T47D (cell line): ENCODE measurements at regions not wholly inside any gene's neighbourhood (a gene's known extent, or its start where the extent isn't known, plus 50 kb on each side); places are given as distances from the start of the nearest gene placed in this dataset.

Source experiments
- DNase-seq, 2 experiments: peaks; one replicate each; pipeline versions ENCODE4 v3.0.0 to v3.0.0-alpha.2; 2011 to 2012; ENCODE audit warnings: low read depth in 1 of 2, low spot score in 1 of 2
- JUND ChIP-seq: IDR thresholded peaks from 2 replicates; pipeline ENCODE4 v1.6.1; 2012; ENCODE audit warnings: low read depth
- in situ Hi-C: cut with HindIII; loops from 2 replicates; pipeline ENCODE4 v1.10.0; 2016; ENCODE audit warnings: low sequenced_read_pairs, low pct_unique_long_range_greater_than_20kb

GRCh38 chr4:188603646-188604045 is 464.4 kb downstream of the TRIML1 start:
- no peak for TF ChIP-seq JUND
- in situ Hi-C loops, result no loop called here
- DNase-seq, result no peak

GRCh38 chr4:188606635-188607034 is 467.4 kb downstream of the TRIML1 start:
- in situ Hi-C loops, result no loop called here
- TF ChIP-seq JUND, result no peak

GRCh38 chr4:188611143-188611542 is 471.9 kb downstream of the TRIML1 start:
- in situ Hi-C loops, result no loop called here

More at GRCh38 chr4:188606635-188607034, 467.4 kb downstream of the TRIML1 start:
- no peak for DNase-seq

GRCh38 chr4:188612659-188613058 is 473.4 kb downstream of the TRIML1 start:
- no peak for DNase-seq
- in situ Hi-C loops, result no loop called here
- no peak for TF ChIP-seq JUND

More at GRCh38 chr4:188611143-188611542, 471.9 kb downstream of the TRIML1 start:
- DNase-seq, result peak in 1 of 2 experiments; percentile 27
- no peak for TF ChIP-seq JUND

- in situ Hi-C loops, result no loop called here
- no peak for DNase-seq
- no peak for TF ChIP-seq JUND
Observed at GRCh38 chr4:188613976-188614375, 474.7 kb downstream of the TRIML1 start.

- peak in 1 of 2 experiments; percentile 13 for DNase-seq
- TF ChIP-seq JUND, result no peak
- in situ Hi-C loops, result no loop called here
Observed at GRCh38 chr4:188619456-188620149, 480.4 kb downstream of the TRIML1 start.

GRCh38 chr4:188620608-188621007 is 481.4 kb downstream of the TRIML1 start:
- no peak for DNase-seq
- no peak for TF ChIP-seq JUND
- in situ Hi-C loops, result no loop called here

GRCh38 chr4:188623314-188623854 is 484.1 kb downstream of the TRIML1 start:
- no peak for TF ChIP-seq JUND
- no peak for DNase-seq
- in situ Hi-C loops, result no loop called here

GRCh38 chr4:188624370-188624769 is 485.1 kb downstream of the TRIML1 start:
- no peak for TF ChIP-seq JUND
- in situ Hi-C loops, result no loop called here
- peak in 1 of 2 experiments; percentile 39 for DNase-seq

GRCh38 chr4:188627892-188628291 is 488.7 kb downstream of the TRIML1 start:
- TF ChIP-seq JUND, result no peak
- in situ Hi-C loops, result no loop called here
- DNase-seq, result peak in 1 of 2 experiments; percentile 8

GRCh38 chr4:188639479-188640100 is 500.3 kb downstream of the TRIML1 start:
- peak in 1 of 2 experiments; percentile 3 for DNase-seq
- no peak for TF ChIP-seq JUND
- in situ Hi-C loops, result no loop called here

GRCh38 chr4:188647820-188648370 is 508.7 kb downstream of the TRIML1 start:
- no peak for DNase-seq
- in situ Hi-C loops, result no loop called here

GRCh38 chr4:188649635-188650034 is 510.4 kb downstream of the TRIML1 start:
- in situ Hi-C loops, result no loop called here
- no peak for DNase-seq
- TF ChIP-seq JUND, result no peak

More at GRCh38 chr4:188647820-188648370, 508.7 kb downstream of the TRIML1 start:
- no peak for TF ChIP-seq JUND
